ENCODE measurements at regions not wholly inside any gene's neighbourhood (a gene's known extent, or its start where the extent isn't known, plus 50 kb on each side); places are given as distances from the start of the nearest gene placed in this dataset.

DNA sequence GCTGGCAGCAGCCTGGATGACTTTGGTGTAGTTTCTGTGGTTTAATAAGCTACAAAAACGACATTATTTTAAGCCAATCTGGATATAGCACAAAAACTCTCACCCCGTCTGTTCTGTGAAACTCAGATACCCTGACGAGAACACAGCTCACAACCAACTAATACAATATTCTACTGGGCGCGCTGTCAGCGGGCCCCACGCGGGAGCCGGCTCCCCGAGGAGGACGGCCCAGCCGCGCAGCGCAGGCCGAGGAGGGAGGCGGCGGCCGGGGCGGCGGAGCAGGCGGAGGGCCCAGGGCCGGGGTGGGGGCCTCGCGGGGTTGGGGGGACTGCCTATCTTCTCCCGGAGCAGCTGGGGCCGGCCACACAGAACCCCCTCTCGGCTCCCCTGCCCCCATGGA lies 87.2 kb upstream of the POU3F1 start:
- DNase-seq (ENCODE audit: low spot score), result no peak

DNA sequence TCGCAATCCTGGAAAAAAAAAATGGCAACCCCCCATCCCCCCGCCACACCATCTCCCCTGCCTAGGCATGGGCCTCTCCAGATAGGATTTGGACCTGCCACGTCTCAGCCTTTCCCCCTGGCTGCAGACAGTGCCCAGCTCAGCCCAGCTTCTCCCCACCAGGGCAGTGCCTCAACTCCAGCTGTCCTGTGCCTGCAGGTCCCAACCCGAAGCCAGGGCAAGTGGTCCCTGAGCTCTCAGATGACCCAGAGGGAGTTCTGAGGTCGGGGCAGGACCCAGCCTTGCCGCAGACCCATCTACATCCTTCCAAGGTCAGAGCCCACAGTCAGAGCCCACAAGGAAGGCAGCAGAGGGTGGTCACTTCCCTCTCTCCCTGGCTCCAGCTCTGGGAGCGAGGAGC lies 86.7 kb upstream of the POU3F1 start:
- no peak for DNase-seq (ENCODE audit: low spot score)

- no peak for DNase-seq (ENCODE audit: low spot score)
Observed at GRCh38 chr1:38132681-38133080, 86.1 kb upstream of the POU3F1 start.

DNA sequence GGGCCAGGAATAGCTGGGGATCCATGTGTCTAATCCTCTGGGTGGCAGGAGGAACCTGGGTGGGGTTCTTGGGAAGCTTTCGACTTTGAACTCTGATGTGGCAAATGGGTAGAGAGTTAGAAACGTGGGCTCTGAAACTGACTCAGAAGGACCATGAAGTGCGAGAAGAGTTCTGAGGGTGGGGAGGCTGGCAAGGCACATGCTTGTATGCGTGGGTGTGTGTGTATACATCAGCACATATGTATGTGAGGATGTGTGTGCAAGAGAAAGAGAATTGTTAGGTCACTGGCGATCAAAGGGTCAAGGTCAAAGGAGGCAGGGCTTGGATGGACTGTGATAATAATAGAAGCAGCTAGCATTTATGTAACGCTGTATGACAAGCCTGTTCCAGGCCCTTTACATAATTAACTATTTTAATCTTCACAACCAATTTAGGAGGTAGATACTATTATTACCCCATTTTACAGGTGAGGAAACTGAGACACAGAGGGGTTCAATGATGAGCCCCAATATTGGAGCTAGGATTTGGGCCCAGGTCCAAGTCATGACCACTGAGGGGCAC lies 84.5 kb upstream of the POU3F1 start:
- no peak for DNase-seq (ENCODE audit: low spot score)

DNA sequence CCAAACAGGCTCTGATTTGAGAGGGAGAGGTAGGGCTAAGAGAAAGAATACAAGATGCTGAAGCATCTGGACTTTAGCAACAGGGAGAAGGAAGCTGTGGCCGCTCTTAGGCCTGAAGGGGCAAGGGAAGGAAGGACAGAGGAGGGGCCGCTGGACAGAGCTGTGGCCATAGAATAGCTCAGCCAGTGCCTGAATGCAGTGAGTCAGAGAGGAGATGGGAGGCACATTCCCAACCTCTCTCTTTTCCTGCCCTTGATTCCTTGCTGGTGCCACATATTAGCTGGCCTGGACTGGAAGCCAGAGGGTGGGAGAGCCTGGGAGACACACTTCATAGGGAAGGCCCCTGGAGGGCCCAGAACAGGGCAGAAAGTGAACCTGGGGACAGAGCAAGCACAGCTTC lies 83.4 kb upstream of the POU3F1 start:
- no peak for DNase-seq (ENCODE audit: low spot score)

GRCh38 chr1:38129473-38129872 lies 82.9 kb upstream of the POU3F1 start:
- no peak for DNase-seq (ENCODE audit: low spot score)

DNA sequence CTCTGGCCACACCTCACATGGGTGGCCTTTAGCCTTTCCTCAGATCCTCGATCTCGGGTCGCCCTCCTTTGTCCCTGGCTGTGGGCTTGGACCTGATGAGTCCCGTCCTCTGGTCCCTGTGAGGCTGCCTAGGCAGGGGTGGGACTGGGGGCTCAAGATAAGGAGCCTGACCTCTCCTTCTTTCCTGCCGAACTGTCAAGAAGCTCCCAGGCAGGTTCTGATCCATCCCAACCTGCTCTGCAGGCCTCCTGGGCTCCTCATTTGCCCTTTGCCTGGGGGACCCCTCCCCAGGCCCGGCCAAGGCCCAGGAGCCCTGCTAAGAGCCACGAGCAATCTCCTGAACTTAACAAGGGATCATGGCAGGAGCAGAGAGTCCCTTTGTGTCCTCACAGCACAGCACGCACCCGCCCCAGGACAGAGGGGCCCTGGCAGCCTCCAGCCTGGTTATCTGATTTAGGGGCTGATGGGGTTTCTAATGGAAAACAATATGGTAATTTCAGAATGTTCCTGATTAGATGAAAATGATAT lies 82.4 kb upstream of the POU3F1 start:
- no peak for DNase-seq (ENCODE audit: low spot score)

DNA sequence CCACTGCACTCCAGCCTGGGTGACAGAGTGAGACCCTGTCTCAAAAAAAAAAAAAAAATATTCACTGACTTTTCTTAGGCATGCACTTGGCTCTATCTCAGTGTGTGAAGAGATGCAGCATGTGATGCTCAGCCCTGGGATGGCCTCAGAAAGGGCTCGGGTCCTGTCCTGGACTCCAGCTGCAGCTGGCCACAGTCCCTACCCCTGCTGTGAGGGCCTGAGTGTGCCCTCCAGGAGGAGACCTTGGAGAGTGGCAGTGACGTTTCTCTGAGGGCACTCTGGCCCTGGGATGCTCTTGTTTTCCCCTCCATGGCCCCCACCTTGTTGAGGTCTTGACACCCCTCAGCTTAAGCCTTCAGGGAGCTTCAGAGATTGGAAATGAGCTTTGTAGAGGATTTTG lies 81.9 kb upstream of the POU3F1 start:
- no peak for DNase-seq (ENCODE audit: low spot score)

- no peak for DNase-seq (ENCODE audit: low spot score)
Observed at GRCh38 chr1:38127428-38127827, 80.8 kb upstream of the POU3F1 start.

DNA sequence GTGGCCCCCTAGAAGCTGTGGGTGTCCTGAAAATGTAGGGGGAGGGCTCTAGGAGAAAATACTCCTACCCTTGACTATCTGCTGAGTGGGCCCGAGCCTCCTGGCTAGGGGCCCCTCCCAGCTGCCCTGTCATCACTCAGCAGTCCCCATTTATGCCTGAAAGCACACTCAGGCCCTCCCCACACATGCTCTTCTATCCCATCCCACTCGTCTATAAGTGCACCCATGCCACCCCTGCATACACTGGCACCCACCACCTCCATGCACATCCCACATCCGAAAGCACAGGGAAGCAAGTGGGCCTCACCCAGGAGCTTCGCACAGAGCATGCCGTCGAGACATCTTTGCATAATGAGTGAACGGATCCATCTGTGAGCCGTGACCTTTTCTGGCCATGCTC lies 80.4 kb upstream of the POU3F1 start:
- DNase-seq (ENCODE audit: low spot score), result no peak

- DNase-seq (ENCODE audit: low spot score), result no peak
Observed at GRCh38 chr1:38125837-38126520, 79.4 kb upstream of the POU3F1 start.

GRCh38 chr1:38125016-38125415 lies 78.4 kb upstream of the POU3F1 start:
- DNase-seq (ENCODE audit: low spot score), result no peak

DNA sequence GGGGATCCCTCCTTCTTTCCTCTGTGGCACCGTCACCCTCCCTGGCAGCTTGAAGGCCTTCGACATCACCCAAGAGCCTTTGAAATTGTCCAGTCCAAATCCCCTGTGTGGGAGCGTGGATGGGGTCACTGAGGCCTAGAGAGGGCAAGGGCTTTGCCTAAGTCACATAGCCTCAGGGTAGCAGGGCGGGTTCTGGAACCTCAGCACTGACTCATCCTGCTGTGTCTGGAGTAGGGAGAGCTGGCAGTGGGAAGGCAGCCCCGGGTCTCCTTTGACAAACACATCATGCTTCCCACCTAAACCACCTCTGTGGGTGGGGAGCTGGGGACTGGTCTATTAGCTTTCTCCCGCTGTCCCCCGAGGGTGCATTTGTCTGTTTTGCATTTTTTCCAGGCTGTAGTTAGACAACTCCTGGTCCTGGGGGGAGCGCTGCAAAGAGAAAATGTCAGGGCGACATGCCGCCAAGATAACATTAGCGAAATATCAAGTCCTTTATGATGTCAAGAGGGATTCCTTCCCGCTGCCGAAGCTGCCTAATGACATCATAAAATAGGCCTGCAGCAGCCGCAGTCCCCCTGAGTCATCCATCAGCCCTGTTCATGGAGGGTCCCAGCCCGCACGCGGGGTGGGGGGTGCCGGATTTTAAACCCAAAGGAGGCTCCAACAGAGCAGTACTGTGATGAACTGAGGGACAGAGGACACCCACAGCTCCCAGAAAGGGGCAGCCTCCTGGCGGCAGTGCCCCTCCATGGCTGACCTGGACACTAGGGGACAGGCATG lies 77.0 kb upstream of the POU3F1 start:
- DNase-seq (ENCODE audit: low spot score), result no peak

GRCh38 chr1:38121231-38121680 lies 74.7 kb upstream of the POU3F1 start:
- no peak for DNase-seq (ENCODE audit: low spot score)

- DNase-seq (ENCODE audit: low spot score), result no peak
Observed at GRCh38 chr1:38120552-38121230, 74.1 kb upstream of the POU3F1 start.

- no peak for DNase-seq (ENCODE audit: low spot score)
Observed at GRCh38 chr1:38118976-38119375, 72.4 kb upstream of the POU3F1 start.

DNA sequence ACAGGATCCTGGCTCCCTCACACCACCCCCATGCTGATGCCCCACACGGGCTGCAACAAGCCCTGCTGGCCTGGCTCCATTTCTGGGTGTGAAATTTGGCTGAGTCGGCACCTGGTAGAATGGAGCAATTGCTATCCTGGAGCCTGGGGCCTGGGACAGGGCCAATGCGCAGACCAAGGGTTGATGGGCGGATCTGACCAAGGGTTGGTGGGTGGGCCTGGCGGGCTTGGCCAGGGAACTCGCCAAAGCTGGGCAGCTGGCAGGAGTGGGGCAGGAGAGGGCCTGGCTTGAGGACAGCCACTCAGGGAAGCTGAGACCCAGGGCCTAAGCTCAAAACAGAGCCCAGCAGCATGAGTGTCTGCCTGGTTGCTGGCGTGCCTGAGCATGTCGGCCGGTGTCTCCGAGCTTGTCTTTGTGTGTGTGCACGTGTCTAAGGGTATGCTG lies 70.9 kb upstream of the POU3F1 start:
- no peak for DNase-seq (ENCODE audit: low spot score)

GRCh38 chr1:38115682-38116202 lies 69.1 kb upstream of the POU3F1 start:
- DNase-seq (ENCODE audit: low spot score), result no peak

DNA sequence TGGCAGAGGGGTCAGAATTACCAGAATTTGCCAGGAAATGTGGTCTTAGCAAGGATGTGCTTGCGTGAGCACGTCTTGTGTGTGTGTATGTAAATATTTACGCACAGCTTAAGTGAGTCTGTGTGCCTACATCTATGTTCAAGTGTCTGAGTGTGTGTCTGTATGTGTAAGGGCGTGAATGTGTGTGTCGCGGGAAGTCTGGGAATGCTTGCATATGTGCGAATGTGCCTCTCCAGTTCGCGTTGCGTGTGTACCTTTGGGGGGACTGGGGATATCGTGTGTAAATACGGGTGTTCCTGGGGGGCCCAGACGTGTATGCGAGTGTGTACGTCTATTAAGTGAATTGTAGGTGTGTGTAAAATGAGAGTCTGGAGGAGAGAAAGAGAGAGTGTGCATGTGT lies 68.6 kb upstream of the POU3F1 start:
- DNase-seq (ENCODE audit: low spot score), result no peak

- no peak for DNase-seq (ENCODE audit: low spot score)
Observed at GRCh38 chr1:38114241-38115026, 67.8 kb upstream of the POU3F1 start.

GRCh38 chr1:38113159-38113666 lies 66.6 kb upstream of the POU3F1 start:
- DNase-seq (ENCODE audit: low spot score), result no peak
